ENCODE measurements at regions not wholly inside any gene's neighbourhood (a gene's known extent, or its start where the extent isn't known, plus 50 kb on each side); places are given as distances from the start of the nearest gene placed in this dataset.
A peak's percentile ranks its signal among the peaks of the same experiment; 100 is the strongest.
"Not testable (repeated sequence)": the region's sequence is repeated elsewhere in the genome, so short reads cannot be mapped to it uniquely, and the experiment has no call there.

DNA sequence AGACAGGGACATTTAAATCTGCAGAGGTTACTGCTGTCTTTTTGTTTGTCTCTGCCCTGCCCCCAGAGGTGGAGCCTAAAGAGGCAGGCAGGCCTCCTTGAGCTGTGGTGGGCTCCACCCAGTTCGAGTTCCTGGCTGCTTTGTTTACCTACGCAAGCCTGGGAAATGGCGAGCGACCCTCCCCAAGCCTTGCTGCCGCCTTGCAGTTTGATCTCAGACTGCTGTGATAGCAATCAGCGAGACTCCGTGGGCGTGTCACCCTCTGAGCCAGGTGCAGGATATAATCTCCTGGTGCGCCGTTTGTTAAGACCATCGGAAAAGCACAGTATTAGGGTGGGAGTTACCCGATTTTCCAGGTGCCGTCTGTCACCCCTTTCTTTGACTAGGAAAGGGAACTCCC, 93.3 kb downstream of the ANKRD30BL start:
- ATAC-seq; H3K36me3 Mint-ChIP-seq (ENCODE audit: insufficient read depth); H3K4me1 Mint-ChIP-seq (ENCODE audit: low read depth); H3K27me3 Mint-ChIP-seq (ENCODE audit: low read depth); H3K4me3 Mint-ChIP-seq; DNase-seq: not testable (repeated sequence)
- H3K9me3 Mint-ChIP-seq, result peaks cover 10% of the 10 kb centered on the region

DNA sequence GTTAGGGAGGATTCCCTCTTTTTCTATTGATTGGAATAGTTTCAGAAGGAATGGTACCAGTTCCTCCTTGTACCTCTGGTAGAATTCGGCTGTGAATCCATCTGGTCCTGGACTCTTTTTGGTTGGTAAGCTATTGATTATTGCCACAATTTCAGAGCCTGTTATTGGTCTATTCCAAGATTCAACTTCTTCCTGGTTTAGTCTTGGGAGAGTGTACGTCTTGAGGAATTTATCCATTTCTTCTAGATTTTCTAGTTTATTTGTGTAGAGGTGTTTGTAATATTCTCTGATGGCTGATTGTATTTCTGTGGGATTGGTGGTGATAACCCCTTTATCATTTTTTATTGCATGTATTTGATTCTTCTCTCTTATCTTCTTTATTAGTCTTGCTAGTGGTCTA, 96.4 kb downstream of the ANKRD30BL start:
- DNase-seq; H3K4me3 Mint-ChIP-seq; H3K27me3 Mint-ChIP-seq (ENCODE audit: low read depth); H3K4me1 Mint-ChIP-seq (ENCODE audit: low read depth); ATAC-seq; H3K36me3 Mint-ChIP-seq (ENCODE audit: insufficient read depth): not testable (repeated sequence)
- peaks cover 10% of the 10 kb centered on the region for H3K9me3 Mint-ChIP-seq

- not testable (repeated sequence) for H3K4me1 Mint-ChIP-seq (ENCODE audit: low read depth); H3K9me3 Mint-ChIP-seq; H3K36me3 Mint-ChIP-seq (ENCODE audit: insufficient read depth); H3K4me3 Mint-ChIP-seq; DNase-seq; ATAC-seq
- H3K27me3 Mint-ChIP-seq (ENCODE audit: low read depth), result peaks cover 34% of the 10 kb centered on the region
Observed at GRCh38 chr2:132039609-132040236, 122.0 kb downstream of the ANKRD30BL start.

- ATAC-seq; DNase-seq; H3K9me3 Mint-ChIP-seq; H3K36me3 Mint-ChIP-seq (ENCODE audit: insufficient read depth); H3K4me1 Mint-ChIP-seq (ENCODE audit: low read depth): not testable (repeated sequence)
- H3K27me3 Mint-ChIP-seq (ENCODE audit: low read depth), result peaks cover 34% of the 10 kb centered on the region
- H3K4me3 Mint-ChIP-seq, result peak overlapping the region; percentile 33
Observed at GRCh38 chr2:132038883-132039235, 122.9 kb downstream of the ANKRD30BL start.

DNA sequence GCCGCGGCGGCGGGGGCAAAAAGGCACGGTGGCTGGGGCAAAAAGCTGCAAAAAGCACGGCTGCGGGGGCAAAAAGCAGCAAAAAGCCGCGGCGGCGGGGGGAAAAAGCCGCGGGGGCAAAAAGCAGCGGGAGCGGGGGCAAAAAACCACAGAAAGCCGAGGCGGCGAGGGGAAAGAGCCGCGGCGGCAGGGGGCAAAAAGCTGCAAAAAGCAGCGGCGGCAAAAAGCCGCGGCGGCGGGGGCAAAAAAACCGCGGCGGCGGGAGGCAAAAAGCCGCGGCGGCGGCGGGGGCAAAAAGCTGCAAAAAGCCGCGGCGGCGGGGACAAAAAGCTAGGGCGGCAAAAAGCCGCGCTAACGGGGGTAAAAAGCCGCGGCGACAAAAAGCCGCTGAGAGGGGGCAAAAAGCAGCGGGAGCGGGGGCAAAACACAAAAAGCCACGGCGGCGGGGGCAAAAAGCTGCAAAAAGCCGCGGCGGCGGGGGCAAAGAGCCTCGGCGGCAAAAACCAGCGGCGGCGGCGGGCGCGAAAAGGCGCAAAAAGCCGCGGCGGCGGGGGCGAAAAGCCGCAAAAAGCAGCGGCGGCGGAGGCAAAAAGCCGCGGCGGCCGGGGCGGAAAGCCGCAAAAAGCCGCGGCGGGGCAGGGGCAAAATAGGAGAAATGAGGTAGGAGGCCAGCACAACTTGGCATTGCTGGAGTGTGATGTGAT, 123.4 kb downstream of the ANKRD30BL start:
- DNase-seq (no peak), ATAC-seq (no peak)
- H3K27me3 Mint-ChIP-seq (ENCODE audit: low read depth), result peaks cover 33% of the 10 kb centered on the region
- H3K4me1 Mint-ChIP-seq (ENCODE audit: low read depth), result peaks cover 3% of the 10 kb centered on the region
- peak overlapping the region; percentile 47 for H3K4me3 Mint-ChIP-seq
- H3K9me3 Mint-ChIP-seq, result no peaks in the 10 kb centered on the region
- H3K36me3 Mint-ChIP-seq (ENCODE audit: insufficient read depth), result no peaks in the 10 kb centered on the region

GRCh38 chr2:132037527-132038178, 124.1 kb downstream of the ANKRD30BL start:
- ATAC-seq, result no peak
- no peaks in the 10 kb centered on the region for H3K36me3 Mint-ChIP-seq (ENCODE audit: insufficient read depth)
- peak overlapping the region; percentile 47 for H3K4me3 Mint-ChIP-seq
- peaks cover 3% of the 10 kb centered on the region for H3K4me1 Mint-ChIP-seq (ENCODE audit: low read depth)
- DNase-seq, result no peak
- peaks cover 32% of the 10 kb centered on the region for H3K27me3 Mint-ChIP-seq (ENCODE audit: low read depth)
- no peaks in the 10 kb centered on the region for H3K9me3 Mint-ChIP-seq

GRCh38 chr2:132034646-132035045, 127.1 kb downstream of the ANKRD30BL start:
- Mint-ChIP-seq H3K9me3 (no peaks in the 10 kb centered on the region), H3K27me3 (ENCODE audit: low read depth) (peaks cover 19% of the 10 kb centered on the region), H3K36me3 (ENCODE audit: insufficient read depth) (no peaks in the 10 kb centered on the region), H3K4me1 (ENCODE audit: low read depth) (peaks cover 3% of the 10 kb centered on the region), H3K4me3 (no peak overlapping the region)
- ATAC-seq (no peak), DNase-seq (no peak)

- H3K9me3 Mint-ChIP-seq, result no peaks in the 10 kb centered on the region
- no peaks in the 10 kb centered on the region for H3K36me3 Mint-ChIP-seq (ENCODE audit: insufficient read depth)
- H3K4me3 Mint-ChIP-seq, result no peak overlapping the region
- DNase-seq (no peak), ATAC-seq (no peak)
- H3K27me3 Mint-ChIP-seq (ENCODE audit: low read depth), result peaks cover 13% of the 10 kb centered on the region
- H3K4me1 Mint-ChIP-seq (ENCODE audit: low read depth), result peaks cover 1% of the 10 kb centered on the region
Observed at GRCh38 chr2:132033949-132034348, 127.8 kb downstream of the ANKRD30BL start.

DNA sequence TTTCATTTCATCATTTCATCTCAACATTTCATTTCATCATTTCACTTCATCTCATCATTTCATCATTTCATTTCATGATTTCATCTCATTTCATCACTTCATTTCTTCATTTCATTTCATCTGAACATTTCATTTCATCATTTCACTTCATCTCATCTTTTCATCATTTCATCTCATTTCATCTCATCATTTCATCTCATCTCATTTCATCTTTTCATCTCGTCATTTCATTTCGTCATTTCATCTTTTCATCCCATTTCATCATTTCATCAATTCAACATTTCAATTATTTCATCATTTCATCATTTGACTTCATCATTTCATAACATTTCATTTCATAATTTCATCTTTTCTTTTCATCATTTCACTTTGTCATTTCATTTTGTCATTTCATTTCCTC, 128.4 kb downstream of the ANKRD30BL start:
- Mint-ChIP-seq H3K9me3 (no peaks in the 10 kb centered on the region), H3K36me3 (ENCODE audit: insufficient read depth) (no peaks in the 10 kb centered on the region), H3K4me1 (ENCODE audit: low read depth) (no peaks in the 10 kb centered on the region), H3K27me3 (ENCODE audit: low read depth) (peaks cover 10% of the 10 kb centered on the region), H3K4me3 (no peak overlapping the region)
- ATAC-seq, result no peak
- no peak for DNase-seq

DNA sequence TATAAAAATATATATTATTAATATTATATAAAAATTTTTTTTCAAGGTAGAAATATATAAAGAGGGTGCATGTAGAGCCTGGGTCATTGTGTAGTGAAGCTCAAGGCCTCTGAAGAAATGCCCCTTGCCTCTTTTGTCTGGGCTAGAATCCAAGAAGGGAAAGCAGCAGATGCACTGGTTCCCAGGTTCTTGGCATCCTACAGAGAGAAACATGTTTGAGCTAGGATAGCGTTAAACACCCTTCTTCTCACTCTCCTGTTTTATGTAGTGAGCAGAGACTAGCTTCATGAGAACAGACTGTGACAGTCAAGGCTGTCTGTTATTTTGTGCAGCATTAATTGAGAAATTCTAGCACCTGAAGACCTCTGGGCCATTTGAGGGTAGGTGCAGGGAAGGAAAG, 149.7 kb downstream of the ANKRD30BL start:
- not testable (repeated sequence) for H3K4me3 Mint-ChIP-seq; DNase-seq; H3K9me3 Mint-ChIP-seq; ATAC-seq; H3K36me3 Mint-ChIP-seq (ENCODE audit: insufficient read depth); H3K4me1 Mint-ChIP-seq (ENCODE audit: low read depth)
- H3K27me3 Mint-ChIP-seq (ENCODE audit: low read depth), result peaks cover 36% of the 10 kb centered on the region

- Mint-ChIP-seq H3K4me1 (ENCODE audit: low read depth) (no peaks in the 10 kb centered on the region), H3K36me3 (ENCODE audit: insufficient read depth) (no peaks in the 10 kb centered on the region), H3K4me3 (no peak overlapping the region), H3K27me3 (ENCODE audit: low read depth) (peaks cover 45% of the 10 kb centered on the region), H3K9me3 (peaks cover 3% of the 10 kb centered on the region)
- no peak for DNase-seq
- ATAC-seq, result no peak
Observed at GRCh38 chr2:132009874-132010521, 151.8 kb downstream of the ANKRD30BL start.

DNA sequence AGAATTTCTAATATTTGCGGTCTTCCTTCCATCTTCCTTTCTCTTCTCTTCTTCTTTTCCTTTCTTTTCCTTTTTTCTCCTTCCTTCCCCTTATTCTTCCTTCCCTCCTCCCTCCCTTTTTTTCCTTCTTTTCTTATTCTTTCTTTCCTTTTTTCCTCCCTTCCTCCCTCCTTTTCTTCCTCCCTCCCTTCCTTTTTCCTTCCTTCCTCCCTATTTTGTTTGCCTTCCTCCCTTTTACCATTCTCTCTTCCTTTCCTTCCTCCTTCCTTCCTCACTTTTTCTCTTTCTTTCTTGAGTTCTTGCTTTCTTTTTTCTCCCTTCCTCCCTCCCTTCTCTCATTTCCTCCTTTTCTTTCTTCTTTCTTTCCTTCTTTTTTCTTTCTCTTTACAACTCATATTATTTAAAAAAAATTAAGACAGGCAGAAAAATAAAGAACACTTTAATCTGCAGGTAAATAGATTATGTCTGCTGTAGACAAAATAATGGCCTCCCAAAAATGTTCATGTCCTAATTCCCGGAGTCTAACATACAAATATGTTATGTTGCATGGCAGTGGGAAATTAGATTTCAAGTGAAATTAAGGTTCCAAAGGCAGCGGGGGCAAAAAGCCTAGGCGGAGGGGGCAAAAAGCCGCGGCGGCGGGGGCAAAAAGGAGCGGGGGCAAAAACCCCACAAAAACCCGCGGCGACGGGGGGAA, 152.4 kb downstream of the ANKRD30BL start:
- Mint-ChIP-seq H3K4me1 (ENCODE audit: low read depth) (no peaks in the 10 kb centered on the region), H3K27me3 (ENCODE audit: low read depth) (peaks cover 45% of the 10 kb centered on the region), H3K4me3 (no peak overlapping the region), H3K9me3 (peaks cover 7% of the 10 kb centered on the region), H3K36me3 (ENCODE audit: insufficient read depth) (no peaks in the 10 kb centered on the region)
- ATAC-seq, result no peak
- DNase-seq, result no peak

DNA sequence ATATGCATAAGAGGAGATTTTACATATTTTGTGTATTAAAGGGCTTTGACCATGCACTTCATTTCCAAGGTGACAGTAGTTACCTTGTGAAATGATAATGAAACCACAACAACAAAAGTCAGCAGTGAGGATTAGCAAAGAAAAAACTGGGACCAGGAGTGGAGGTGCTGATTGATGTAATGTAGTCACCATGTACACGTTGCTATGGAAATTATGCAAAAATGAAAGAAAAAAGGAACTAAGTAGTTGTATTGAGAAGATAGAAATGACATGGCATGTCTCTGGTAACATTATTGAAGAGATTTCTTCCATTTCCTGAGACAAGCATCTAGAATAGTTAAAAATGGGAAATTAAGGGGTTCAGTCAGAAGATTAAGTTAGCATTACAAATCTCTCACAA, 171.0 kb downstream of the ANKRD30BL start:
- ATAC-seq; H3K27me3 Mint-ChIP-seq (ENCODE audit: low read depth); H3K4me1 Mint-ChIP-seq (ENCODE audit: low read depth); DNase-seq; H3K36me3 Mint-ChIP-seq (ENCODE audit: insufficient read depth); H3K9me3 Mint-ChIP-seq; H3K4me3 Mint-ChIP-seq: not testable (repeated sequence)

DNA sequence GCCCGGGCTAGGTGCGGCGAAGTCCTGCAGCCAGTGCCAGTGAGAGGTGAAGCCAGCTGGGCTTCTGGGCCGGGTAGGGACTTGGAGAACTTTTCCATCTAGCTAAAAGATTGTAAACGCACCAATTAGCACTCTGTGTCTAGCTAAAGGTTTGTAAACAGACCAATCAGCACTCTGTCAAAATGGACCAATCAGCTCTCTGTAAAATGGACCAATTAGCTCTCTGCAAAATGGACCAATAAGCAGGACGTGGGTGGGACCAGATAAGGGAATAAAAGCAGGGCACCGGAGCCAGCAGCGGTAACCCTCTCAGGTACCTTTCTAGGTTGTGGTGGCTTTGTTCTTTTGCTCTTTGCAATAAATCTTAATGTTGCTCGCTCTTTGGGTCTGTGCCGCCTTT, 195.1 kb downstream of the ANKRD30BL start:
- ATAC-seq; H3K9me3 Mint-ChIP-seq; DNase-seq; H3K27me3 Mint-ChIP-seq (ENCODE audit: low read depth); H3K4me3 Mint-ChIP-seq; H3K4me1 Mint-ChIP-seq (ENCODE audit: low read depth); H3K36me3 Mint-ChIP-seq (ENCODE audit: insufficient read depth): not testable (repeated sequence)
